Mammary epithelial cell (primary cell): ENCODE measurements at regions not wholly inside any gene's neighbourhood (a gene's known extent, or its start where the extent isn't known, plus 50 kb on each side); places are given as distances from the start of the nearest gene placed in this dataset.

Experiments
- EZH2 ChIP-seq: IDR thresholded peaks from 2 replicates; pipeline ENCODE4 v1.6.1; 2012; ENCODE audit warnings: low read length, inconsistent platforms, borderline replicate concordance
- TF ChIP-seq, protein P1 (sequence below), 2 donors: IDR thresholded peaks in 1 of 2; conservative IDR thresholded peaks in 1 of 2; 2 replicates each; pipeline ENCODE4 v1.5.1; 2011 to 2012; ENCODE audit warnings: inconsistent platforms in 2 of 2, low read length in 2 of 2, mild to moderate bottlenecking in 2 of 2, control low read depth in 1 of 2, low read depth in 1 of 2; ENCODE audit not compliant: insufficient read depth in 1 of 2; ENCODE audit errors: extremely low read depth in 1 of 2

DNA sequence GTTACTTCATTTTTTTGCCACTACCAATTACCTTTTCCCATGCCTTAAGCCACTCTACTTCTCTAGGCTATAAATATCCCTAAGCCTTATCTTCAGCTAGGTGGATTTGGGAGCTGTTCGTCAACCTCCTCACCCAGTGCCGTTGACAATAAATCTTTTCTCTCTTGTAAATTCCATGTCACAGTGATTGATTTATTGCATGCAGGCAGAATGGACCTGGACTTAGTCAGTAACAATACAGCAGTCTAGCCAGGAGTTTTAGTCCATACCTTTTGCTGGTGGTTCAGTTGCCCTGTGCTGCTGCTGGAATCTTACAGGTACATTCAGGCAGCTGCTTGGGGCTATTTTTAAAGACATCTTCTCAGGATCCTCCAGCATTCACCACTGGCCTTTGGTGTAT, 350.5 kb upstream of the NRG3 start:
- TF ChIP-seq, protein P1, sequence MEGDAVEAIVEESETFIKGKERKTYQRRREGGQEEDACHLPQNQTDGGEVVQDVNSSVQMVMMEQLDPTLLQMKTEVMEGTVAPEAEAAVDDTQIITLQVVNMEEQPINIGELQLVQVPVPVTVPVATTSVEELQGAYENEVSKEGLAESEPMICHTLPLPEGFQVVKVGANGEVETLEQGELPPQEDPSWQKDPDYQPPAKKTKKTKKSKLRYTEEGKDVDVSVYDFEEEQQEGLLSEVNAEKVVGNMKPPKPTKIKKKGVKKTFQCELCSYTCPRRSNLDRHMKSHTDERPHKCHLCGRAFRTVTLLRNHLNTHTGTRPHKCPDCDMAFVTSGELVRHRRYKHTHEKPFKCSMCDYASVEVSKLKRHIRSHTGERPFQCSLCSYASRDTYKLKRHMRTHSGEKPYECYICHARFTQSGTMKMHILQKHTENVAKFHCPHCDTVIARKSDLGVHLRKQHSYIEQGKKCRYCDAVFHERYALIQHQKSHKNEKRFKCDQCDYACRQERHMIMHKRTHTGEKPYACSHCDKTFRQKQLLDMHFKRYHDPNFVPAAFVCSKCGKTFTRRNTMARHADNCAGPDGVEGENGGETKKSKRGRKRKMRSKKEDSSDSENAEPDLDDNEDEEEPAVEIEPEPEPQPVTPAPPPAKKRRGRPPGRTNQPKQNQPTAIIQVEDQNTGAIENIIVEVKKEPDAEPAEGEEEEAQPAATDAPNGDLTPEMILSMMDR (conservative IDR thresholded peaks at IDR 0.05 in 1 of 2, IDR thresholded peaks at IDR 0.05 in 1 of 2; ENCODE audit: extremely low read depth in 1 of 2, insufficient read depth in 1 of 2, low read depth in 1 of 2, low read length in 2 of 2) = no peak
- no peak for TF ChIP-seq EZH2
